WTC11 (cell line): ENCODE measurements at regions not wholly inside any gene's neighbourhood (a gene's known extent, or its start where the extent isn't known, plus 50 kb on each side); places are given as distances from the start of the nearest gene placed in this dataset.

Experiments
- ATAC-seq: fragments of 200-7000 bp; cut with Tn5 transposase; 2 replicates; pipeline ENCODE4 v1.10.0; 2021; ENCODE audit warnings: mild to moderate bottlenecking, moderate library complexity
- CTCF ChIA-PET: fragments of 300-600 bp; sonication (Branson Sonifier 250); formaldehyde crosslinking; loops from one replicate; lab custom pipeline; 2021; ENCODE audit warnings: antibody characterized with exemption; lab: Charles Lee
- POLR2A ChIA-PET: fragments of 350-600 bp; sonication (Branson Sonifier 250); formaldehyde crosslinking; loops from one replicate; lab custom pipeline; 2021; ENCODE audit warnings: antibody characterized with exemption; lab: Charles Lee
- DNase-seq: peaks from one replicate; pipeline ENCODE4 v3.0.0; 2021; ENCODE audit warnings: low spot score
- H3K27ac Mint-ChIP-seq: 2 replicates; pipeline ENCODE4 v1.8.0; 2021; ENCODE audit warnings: mixed read lengths
- H3K27me3 Mint-ChIP-seq: 2 replicates; pipeline ENCODE4 v1.8.0; 2021; ENCODE audit warnings: low read depth, mild to moderate bottlenecking, moderate library complexity, mixed read lengths
- H3K36me3 Mint-ChIP-seq: 2 replicates; pipeline ENCODE4 v1.8.0; 2021; ENCODE audit warnings: mixed read lengths
- H3K4me1 Mint-ChIP-seq: 2 replicates; pipeline ENCODE4 v1.8.0; 2022; ENCODE audit warnings: mixed read lengths
- H3K4me3 Mint-ChIP-seq: 2 replicates; pipeline ENCODE4 v1.8.0; 2021; ENCODE audit warnings: mild to moderate bottlenecking, moderate library complexity, mixed read lengths
- H3K9me3 Mint-ChIP-seq: 2 replicates; pipeline ENCODE4 v1.8.0; 2021; ENCODE audit warnings: mixed read lengths
- AR ChIP-seq: fragments of 250-450 bp; sonication (Bioruptor Pico); IDR thresholded peaks from 2 replicates; pipeline ENCODE4 v1.9.0; 2021; ENCODE audit warnings: mild to moderate bottlenecking
- ATF1 ChIP-seq: sonication (generic); formaldehyde crosslinking; IDR thresholded peaks from 2 replicates; pipeline ENCODE4 v1.8.1; 2023; ENCODE audit warnings: mild to moderate bottlenecking, moderate library complexity, missing genetic modification reagents
- ATF2 ChIP-seq: sonication (generic); formaldehyde crosslinking; IDR thresholded peaks from 2 replicates; pipeline ENCODE4 v1.8.1; 2022; ENCODE audit warnings: low read depth, missing genetic modification reagents, borderline replicate concordance
- ATF6 ChIP-seq: sonication (generic); formaldehyde crosslinking; IDR thresholded peaks from 2 replicates; pipeline ENCODE4 v1.8.1; 2023; ENCODE audit warnings: mild to moderate bottlenecking, missing genetic modification reagents
- CDX4 ChIP-seq: fragments of 250-450 bp; sonication (Bioruptor Pico); IDR thresholded peaks from 2 replicates; pipeline ENCODE4 v1.9.0; 2021; ENCODE audit warnings: moderate library complexity, mild to moderate bottlenecking, inconsistent platforms, borderline replicate concordance
- FOXP1 ChIP-seq: sonication (generic); formaldehyde crosslinking; IDR thresholded peaks from 2 replicates; pipeline ENCODE4 v1.8.0; 2022; ENCODE audit warnings: missing genetic modification reagents, mild to moderate bottlenecking, moderate library complexity, borderline replicate concordance
- JUN ChIP-seq: sonication (generic); formaldehyde crosslinking; IDR thresholded peaks from 2 replicates; pipeline ENCODE4 v1.8.0; 2023; ENCODE audit warnings: mild to moderate bottlenecking, missing genetic modification reagents
- MYBL2 ChIP-seq: sonication (generic); formaldehyde crosslinking; IDR thresholded peaks from 2 replicates; pipeline ENCODE4 v1.8.1; 2023; ENCODE audit warnings: mild to moderate bottlenecking, moderate library complexity, missing genetic modification reagents
- NFE2L1 ChIP-seq: sonication (generic); formaldehyde crosslinking; IDR thresholded peaks from 2 replicates; pipeline ENCODE4 v1.8.1; 2023; ENCODE audit warnings: missing genetic modification reagents
- OVOL2 ChIP-seq: fragments of 250-450 bp; sonication (Bioruptor Pico); IDR thresholded peaks from 2 replicates; pipeline ENCODE4 v1.9.0; 2021; ENCODE audit warnings: mild to moderate bottlenecking, borderline replicate concordance
- PRDM15 ChIP-seq: sonication (generic); formaldehyde crosslinking; IDR thresholded peaks from 2 replicates; pipeline ENCODE4 v1.8.0; 2022; ENCODE audit warnings: missing genetic modification reagents
- SMAD3 ChIP-seq: sonication (generic); formaldehyde crosslinking; IDR thresholded peaks from 2 replicates; pipeline ENCODE4 v1.8.0; 2022; ENCODE audit warnings: missing genetic modification reagents, mild to moderate bottlenecking, borderline replicate concordance
- SP1 ChIP-seq: sonication (generic); formaldehyde crosslinking; conservative IDR thresholded peaks from 2 replicates; pipeline ENCODE4 v1.8.1; 2022; ENCODE audit warnings: missing genetic modification reagents
- ZNF219 ChIP-seq: sonication (generic); formaldehyde crosslinking; IDR thresholded peaks from 2 replicates; pipeline ENCODE4 v1.8.0; 2023; ENCODE audit warnings: missing genetic modification reagents, mild to moderate bottlenecking, borderline replicate concordance
- ZNF671 ChIP-seq: fragments of 250-450 bp; sonication (Bioruptor Pico); IDR thresholded peaks from 2 replicates; pipeline ENCODE4 v1.8.0; 2021; ENCODE audit warnings: mild to moderate bottlenecking

GRCh38 chr6:87840324-87840723 is 138.3 kb upstream of the AKIRIN2 start:
- H3K4me3 Mint-ChIP-seq: no peak overlapping the region
- H3K27me3 Mint-ChIP-seq: no peaks in the 10 kb centered on the region; the same call in 1 of the 2 replicates
- H3K4me1 Mint-ChIP-seq: no peaks in the 10 kb centered on the region
- H3K36me3 Mint-ChIP-seq: no peaks in the 10 kb centered on the region; the same call in 1 of the 2 replicates
- TF ChIP-seq ATF1 (CRISPR knock-in tag): no peak
- no peak for TF ChIP-seq JUN
- TF ChIP-seq MYBL2 (CRISPR knock-in tag): no peak
- no peak for TF ChIP-seq ZNF671 (CRISPR knock-in tag)
- no peak for TF ChIP-seq PRDM15
- no peak for TF ChIP-seq SMAD3 (CRISPR knock-in tag)
- TF ChIP-seq ZNF219 (CRISPR knock-in tag): no peak
- TF ChIP-seq SP1: no peak
- no peak for TF ChIP-seq NFE2L1 (CRISPR knock-in tag)
- no peak for TF ChIP-seq ATF2 (CRISPR knock-in tag)
- no peak for TF ChIP-seq ATF6 (CRISPR knock-in tag)
- no peak for TF ChIP-seq OVOL2 (CRISPR knock-in tag)
- TF ChIP-seq AR (CRISPR knock-in tag): no peak
- no peak for TF ChIP-seq CDX4
- ChIA-PET CTCF (no interaction called here), POLR2A (no interaction called here)
- DNase-seq (no peak), ATAC-seq (no peak)
- H3K27ac Mint-ChIP-seq: no peak overlapping the region
- peaks cover 16% of the 10 kb centered on the region for H3K9me3 Mint-ChIP-seq

GRCh38 chr6:87837876-87838275 is 135.8 kb upstream of the AKIRIN2 start:
- H3K27ac Mint-ChIP-seq: no peak overlapping the region
- H3K4me3 Mint-ChIP-seq: no peak overlapping the region
- no peaks in the 10 kb centered on the region; the same call in 1 of the 2 replicates for H3K27me3 Mint-ChIP-seq
- no peaks in the 10 kb centered on the region for H3K4me1 Mint-ChIP-seq
- CTCF ChIA-PET: no interaction called here
- TF ChIP-seq ATF1 (CRISPR knock-in tag) (no peak), FOXP1 (CRISPR knock-in tag) (no peak)
- TF ChIP-seq, all 79 proteins: peak for 0
- no peaks in the 10 kb centered on the region; the same call in 1 of the 2 replicates for H3K36me3 Mint-ChIP-seq
- DNase-seq (no peak), ATAC-seq (no peak)
- POLR2A ChIA-PET: no interaction called here
- peaks cover 16% of the 10 kb centered on the region for H3K9me3 Mint-ChIP-seq
